ENCODE measurements at regions not wholly inside any gene's neighbourhood (a gene's known extent, or its start where the extent isn't known, plus 50 kb on each side); places are given as distances from the start of the nearest gene placed in this dataset.

- H3K4me3 ChIP-seq (ENCODE audit: low read length), result no peak overlapping the region
- TF ChIP-seq CTCF (IDR thresholded peaks at IDR 0.05; ENCODE audit: insufficient read depth, low read depth, low read length, missing control alignments), result no peak
- no peak for DNase-seq (ENCODE audit: low read depth)
Measured at GRCh38 chr6:66848244-66848953, 1141.4 kb upstream of the EYS start.

- no peak for TF ChIP-seq CTCF (IDR thresholded peaks at IDR 0.05; ENCODE audit: insufficient read depth, low read depth, low read length, missing control alignments)
Measured at GRCh38 chr6:66838764-66839163, 1131.7 kb upstream of the EYS start.

GRCh38 chr6:66825539-66825938 is 1118.5 kb upstream of the EYS start:
- no peak overlapping the region for H3K4me3 ChIP-seq (ENCODE audit: low read length)
- no peak for DNase-seq (ENCODE audit: low read depth)
- no peak for TF ChIP-seq CTCF (IDR thresholded peaks at IDR 0.05; ENCODE audit: insufficient read depth, low read depth, low read length, missing control alignments)

More at GRCh38 chr6:66838764-66839163, 1131.7 kb upstream of the EYS start:
- H3K4me3 ChIP-seq (ENCODE audit: low read length), result no peak overlapping the region
- DNase-seq (ENCODE audit: low read depth), result no peak

GRCh38 chr6:66814156-66814555 is 1107.1 kb upstream of the EYS start:
- H3K4me3 ChIP-seq (ENCODE audit: low read length), result no peak overlapping the region
- TF ChIP-seq CTCF (IDR thresholded peaks at IDR 0.05; ENCODE audit: insufficient read depth, low read depth, low read length, missing control alignments), result no peak
- no peak for DNase-seq (ENCODE audit: low read depth)

- no peak for TF ChIP-seq CTCF (IDR thresholded peaks at IDR 0.05; ENCODE audit: insufficient read depth, low read depth, low read length, missing control alignments)
- DNase-seq (ENCODE audit: low read depth), result no peak
Measured at GRCh38 chr6:66808771-66809170, 1101.7 kb upstream of the EYS start.

GRCh38 chr6:66796987-66797386 is 1090.0 kb upstream of the EYS start:
- DNase-seq (ENCODE audit: low read depth), result no peak
- TF ChIP-seq CTCF (IDR thresholded peaks at IDR 0.05; ENCODE audit: insufficient read depth, low read depth, low read length, missing control alignments), result no peak
- H3K4me3 ChIP-seq (ENCODE audit: low read length), result no peak overlapping the region

More at GRCh38 chr6:66808771-66809170, 1101.7 kb upstream of the EYS start:
- no peak overlapping the region for H3K4me3 ChIP-seq (ENCODE audit: low read length)

GRCh38 chr6:66788579-66788978 is 1081.6 kb upstream of the EYS start:
- no peak for DNase-seq (ENCODE audit: low read depth)
- no peak overlapping the region for H3K4me3 ChIP-seq (ENCODE audit: low read length)
- TF ChIP-seq CTCF (IDR thresholded peaks at IDR 0.05; ENCODE audit: insufficient read depth, low read depth, low read length, missing control alignments), result no peak
